Keratinocyte (primary cell): ENCODE measurements at regions not wholly inside any gene's neighbourhood (a gene's known extent, or its start where the extent isn't known, plus 50 kb on each side); places are given as distances from the start of the nearest gene placed in this dataset.

Experiments
- CTCF ChIP-seq, 3 experiments: IDR thresholded peaks in 1 of 3; conservative IDR thresholded peaks in 1 of 3; optimal IDR thresholded peaks in 1 of 3; 2 replicates in 2 of 3; 3 replicates in 1 of 3; pipeline versions ENCODE3 to v1.5.1; 2011; ENCODE audit warnings: low read length in 3 of 3, mild to moderate bottlenecking in 3 of 3, moderate library complexity in 2 of 3, control low read depth in 1 of 3, inconsistent platforms in 1 of 3; ENCODE audit not compliant: insufficient read depth in 2 of 3; ENCODE audit errors: extremely low read depth in 1 of 3
- EZH2 ChIP-seq: IDR thresholded peaks from one replicate; pipeline ENCODE4 v1.6.1; 2012; ENCODE audit warnings: inconsistent platforms, mild to moderate bottlenecking, low read length, moderate library complexity

GRCh38 chr5:4540375-4541173, 599.6 kb upstream of the ADAMTS16 start:
- no peak for TF ChIP-seq CTCF (optimal IDR thresholded peaks at IDR 0.05 in 1 of 3, IDR thresholded peaks at IDR 0.05 in 1 of 3, conservative IDR thresholded peaks at IDR 0.05 in 1 of 3; ENCODE audit: extremely low read depth in 1 of 3, insufficient read depth in 2 of 3, low read length in 3 of 3)
- no peak for TF ChIP-seq EZH2
